GM23338 (cell line): ENCODE measurements at regions not wholly inside any gene's neighbourhood (a gene's known extent, or its start where the extent isn't known, plus 50 kb on each side); places are given as distances from the start of the nearest gene placed in this dataset.
A peak's percentile ranks its signal among the peaks of the same experiment; 100 is the strongest.

ENCODE experiments used
- ATAC-seq: fragments of 200-7000 bp; cut with Tn5 transposase; 3 replicates; pipeline ENCODE4 v1.9.1; 2020
- DNase-seq: peaks from one replicate; pipeline ENCODE4 v3.0.0-alpha.2; 2015; ENCODE audit warnings: low spot score
- H2AFZ ChIP-seq: fragments of 200-600 bp; sonication (generic); 2 replicates; pipeline ENCODE4 v1.8.0; 2016; ENCODE audit warnings: antibody characterized with exemption, mild to moderate bottlenecking, moderate library complexity
- H3F3A ChIP-seq: fragments of 200-600 bp; sonication (generic); replicated peaks from 2 replicates; pipeline ENCODE4 v1.8.0; 2017; ENCODE audit warnings: antibody characterized with exemption, mixed run types, low read depth
- H3K27ac ChIP-seq: fragments of 200-600 bp; sonication (generic); 2 replicates; pipeline ENCODE4 v1.6.1; 2016; ENCODE audit warnings: low read depth
- H3K27me3 ChIP-seq: fragments of 200-600 bp; sonication (generic); 2 replicates; pipeline ENCODE4 v1.8.0; 2016; ENCODE audit warnings: mild to moderate bottlenecking, mixed run types, moderate library complexity; ENCODE audit not compliant: insufficient read depth
- H3K36me3 ChIP-seq: fragments of 200-600 bp; sonication (generic); 2 replicates; pipeline ENCODE4 v1.8.0; 2016; ENCODE audit warnings: mild to moderate bottlenecking; ENCODE audit not compliant: insufficient read depth
- H3K4me1 ChIP-seq: fragments of 200-600 bp; sonication (generic); 2 replicates; pipeline ENCODE4 v1.8.0; 2016; ENCODE audit warnings: mild to moderate bottlenecking, moderate library complexity; ENCODE audit not compliant: insufficient read depth
- H3K4me2 ChIP-seq: fragments of 200-600 bp; sonication (generic); 2 replicates; pipeline ENCODE4 v1.7.1; 2017; ENCODE audit warnings: mixed run types
- H3K4me3 ChIP-seq: fragments of 200-600 bp; sonication (generic); 2 replicates; pipeline ENCODE4 v1.6.1; 2016; ENCODE audit warnings: mixed run types
- H3K79me2 ChIP-seq: fragments of 200-600 bp; sonication (generic); replicated peaks from 2 replicates; pipeline ENCODE4 v1.8.0; 2017; ENCODE audit warnings: mild to moderate bottlenecking; ENCODE audit not compliant: insufficient read depth
- H3K9me2 ChIP-seq: fragments of 200-600 bp; sonication (generic); 2 replicates; pipeline ENCODE4 v1.8.0; 2017; ENCODE audit not compliant: insufficient read depth
- H4K20me1 ChIP-seq: fragments of 200-600 bp; sonication (generic); replicated peaks from 2 replicates; pipeline ENCODE4 v1.8.0; 2017; ENCODE audit warnings: mild to moderate bottlenecking; ENCODE audit not compliant: insufficient read depth
- H3K27ac Mint-ChIP-seq: 2 replicates; pipeline ENCODE4 v1.8.0; 2020; ENCODE audit warnings: inconsistent platforms, mild to moderate bottlenecking, moderate library complexity, mixed read lengths
- H3K27me3 Mint-ChIP-seq: 3 replicates; pipeline ENCODE4 v1.8.0; 2022; ENCODE audit warnings: low read depth, mild to moderate bottlenecking, moderate library complexity, mixed read lengths, inconsistent platforms; ENCODE audit not compliant: insufficient read depth, poor library complexity
- H3K36me3 Mint-ChIP-seq: 3 replicates; pipeline ENCODE4 v1.8.0; 2021; ENCODE audit warnings: low read depth, mild to moderate bottlenecking, inconsistent platforms, moderate library complexity, mixed read lengths
- H3K4me1 Mint-ChIP-seq: 3 replicates; pipeline ENCODE4 v1.8.0; 2020; ENCODE audit warnings: mild to moderate bottlenecking, inconsistent platforms, mixed read lengths
- H3K4me3 Mint-ChIP-seq: 3 replicates; pipeline ENCODE4 v1.8.0; 2021; ENCODE audit warnings: moderate library complexity, mild to moderate bottlenecking, inconsistent platforms, mixed read lengths
- H3K9me3 Mint-ChIP-seq: 3 replicates; pipeline ENCODE4 v1.8.0; 2020; ENCODE audit warnings: moderate library complexity, mild to moderate bottlenecking, inconsistent platforms, mixed read lengths
- CREB1 ChIP-seq: fragments of 250-450 bp; sonication (Bioruptor Pico); IDR thresholded peaks from 2 replicates; pipeline ENCODE4 v1.5.0; 2020; ENCODE audit warnings: low read depth, mild to moderate bottlenecking, moderate library complexity
- EZH2 ChIP-seq: fragments of 200-600 bp; sonication (generic); IDR thresholded peaks from one replicate; pipeline ENCODE4 v1.8.0; 2017; ENCODE audit warnings: antibody characterized with exemption, mild to moderate bottlenecking, low read depth; ENCODE audit not compliant: unreplicated experiment
- EZH2phosphoT487 ChIP-seq: fragments of 200-600 bp; sonication (generic); IDR thresholded peaks from one replicate; pipeline ENCODE4 v1.8.1; 2018; ENCODE audit warnings: antibody characterized with exemption; ENCODE audit not compliant: unreplicated experiment
- JUNB ChIP-seq: IDR thresholded peaks from one replicate; pipeline ENCODE4 v1.6.1; 2016; ENCODE audit warnings: antibody characterized with exemption; ENCODE audit not compliant: unreplicated experiment
- NANOG ChIP-seq: IDR thresholded peaks from 2 replicates; pipeline ENCODE4 v1.6.1; 2016; ENCODE audit warnings: antibody characterized with exemption, borderline replicate concordance
- POLR2AphosphoS5 ChIP-seq: IDR thresholded peaks from 2 replicates; pipeline ENCODE4 v1.6.1; 2016; ENCODE audit warnings: antibody characterized with exemption, low read depth
- ZNF114 ChIP-seq: fragments of 250-450 bp; sonication (Bioruptor Pico); IDR thresholded peaks from 2 replicates; pipeline ENCODE4 v1.5.0; 2020; ENCODE audit warnings: mild to moderate bottlenecking, moderate library complexity
- ZNF331 ChIP-seq: fragments of 250-450 bp; sonication (Bioruptor Pico); IDR thresholded peaks from 2 replicates; pipeline ENCODE4 v1.5.0; 2020; ENCODE audit warnings: low read depth, mild to moderate bottlenecking, moderate library complexity
- TF ChIP-seq, protein P1 (sequence below), 2 experiments: fragments of 200-600 bp in 1 of 2; sonication (generic) in 1 of 2; conservative IDR thresholded peaks; 2 replicates each; pipeline versions ENCODE4 v1.5.1 to v1.6.1; 2016 to 2017; ENCODE audit warnings: antibody characterized with exemption in 2 of 2, low read depth in 2 of 2, mild to moderate bottlenecking in 2 of 2, moderate library complexity in 1 of 2
- TF ChIP-seq, protein P2 (sequence below): IDR thresholded peaks from one replicate; pipeline ENCODE4 v1.6.1; 2018; ENCODE audit warnings: antibody characterized with exemption; ENCODE audit not compliant: unreplicated experiment

DNA sequence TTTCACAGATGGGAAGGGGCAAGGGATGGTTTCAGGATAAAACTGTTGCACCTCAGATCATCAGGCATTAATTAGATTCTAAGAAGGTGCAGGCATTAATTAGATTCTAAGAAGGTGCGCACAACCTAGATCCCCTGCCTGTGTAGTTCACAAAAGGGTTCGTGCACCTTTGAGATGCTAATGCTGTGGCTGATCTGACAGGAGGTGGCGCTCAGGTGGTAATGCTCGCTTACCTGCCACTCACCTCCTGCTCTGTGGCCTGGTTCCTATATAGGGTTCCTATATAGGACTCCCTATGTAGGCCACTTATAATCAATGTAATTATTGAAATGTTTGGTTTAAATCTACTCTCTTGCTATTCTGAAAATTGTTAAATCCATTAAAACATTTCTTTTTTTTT is 171.0 kb downstream of the MSX2 start:
- no peak overlapping the region for H3K4me3 ChIP-seq
- DNase-seq (peak; percentile 60), ATAC-seq (peak; percentile 98)
- H2AFZ ChIP-seq: no peak overlapping the region
- H3F3A ChIP-seq: no peaks in the 10 kb centered on the region
- TF ChIP-seq, protein P1, sequence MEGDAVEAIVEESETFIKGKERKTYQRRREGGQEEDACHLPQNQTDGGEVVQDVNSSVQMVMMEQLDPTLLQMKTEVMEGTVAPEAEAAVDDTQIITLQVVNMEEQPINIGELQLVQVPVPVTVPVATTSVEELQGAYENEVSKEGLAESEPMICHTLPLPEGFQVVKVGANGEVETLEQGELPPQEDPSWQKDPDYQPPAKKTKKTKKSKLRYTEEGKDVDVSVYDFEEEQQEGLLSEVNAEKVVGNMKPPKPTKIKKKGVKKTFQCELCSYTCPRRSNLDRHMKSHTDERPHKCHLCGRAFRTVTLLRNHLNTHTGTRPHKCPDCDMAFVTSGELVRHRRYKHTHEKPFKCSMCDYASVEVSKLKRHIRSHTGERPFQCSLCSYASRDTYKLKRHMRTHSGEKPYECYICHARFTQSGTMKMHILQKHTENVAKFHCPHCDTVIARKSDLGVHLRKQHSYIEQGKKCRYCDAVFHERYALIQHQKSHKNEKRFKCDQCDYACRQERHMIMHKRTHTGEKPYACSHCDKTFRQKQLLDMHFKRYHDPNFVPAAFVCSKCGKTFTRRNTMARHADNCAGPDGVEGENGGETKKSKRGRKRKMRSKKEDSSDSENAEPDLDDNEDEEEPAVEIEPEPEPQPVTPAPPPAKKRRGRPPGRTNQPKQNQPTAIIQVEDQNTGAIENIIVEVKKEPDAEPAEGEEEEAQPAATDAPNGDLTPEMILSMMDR (conservative IDR thresholded peaks at IDR 0.05; ENCODE audit: low read depth in 2 of 2): peak; percentile 33 to 60; a peak in 3 of 4 replicates
- TF ChIP-seq NANOG (no peak), EZH2phosphoT487 (no peak)
- no peaks in the 10 kb centered on the region for H3K27me3 Mint-ChIP-seq
- 0 out of 2 replicates have a peak, but pooled peaks cover 5% of the 10 kb centered on the region for H3K36me3 ChIP-seq
- no peak overlapping the region for H3K4me3 Mint-ChIP-seq
- no peaks in the 10 kb centered on the region for H3K4me1 ChIP-seq
- no peak overlapping the region for H3K4me2 ChIP-seq
- no peaks in the 10 kb centered on the region for H3K9me2 ChIP-seq
- H3K27ac Mint-ChIP-seq: no peak overlapping the region
- H3K4me1 Mint-ChIP-seq: peaks cover 5% of the 10 kb centered on the region; the same call in 1 of the 3 replicates
- peaks cover 10% of the 10 kb centered on the region for H3K36me3 Mint-ChIP-seq
- no peaks in the 10 kb centered on the region for H3K27me3 ChIP-seq
- H3K27ac ChIP-seq: no peak overlapping the region
- peaks cover 25% of the 10 kb centered on the region for H3K9me3 Mint-ChIP-seq
- no peaks in the 10 kb centered on the region for H3K79me2 ChIP-seq
- H4K20me1 ChIP-seq: no peaks in the 10 kb centered on the region

DNA sequence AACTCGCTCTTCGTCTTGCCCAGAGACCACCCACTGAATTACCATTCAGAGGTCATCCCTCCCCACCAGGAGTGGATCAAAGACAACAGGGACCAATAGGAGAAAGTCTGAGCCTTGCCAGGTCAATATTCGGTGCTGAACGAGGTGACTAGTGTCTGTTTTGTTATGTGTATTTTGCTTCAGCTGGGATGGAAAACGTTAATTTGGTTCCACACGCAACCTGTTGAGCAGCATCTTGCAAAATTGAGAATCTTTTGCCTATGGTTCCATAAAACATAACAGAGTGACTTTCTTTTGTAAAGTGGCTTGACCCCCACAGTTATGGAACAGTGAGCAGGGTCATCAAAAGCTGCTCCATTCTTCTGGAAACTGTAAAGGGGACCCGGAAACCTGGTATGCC is 168.4 kb downstream of the MSX2 start:
- H4K20me1 ChIP-seq: no peaks in the 10 kb centered on the region
- H3K4me1 Mint-ChIP-seq: peaks cover 5% of the 10 kb centered on the region; the same call in 1 of the 3 replicates
- ATAC-seq (no peak), DNase-seq (no peak)
- H3K36me3 ChIP-seq: peaks cover 5% of the 10 kb centered on the region; the same call in 1 of the 2 replicates
- no peaks in the 10 kb centered on the region for H3K27me3 Mint-ChIP-seq
- no peaks in the 10 kb centered on the region for H3K79me2 ChIP-seq
- no peaks in the 10 kb centered on the region for H3F3A ChIP-seq
- H3K4me1 ChIP-seq: no peaks in the 10 kb centered on the region
- peaks cover 29% of the 10 kb centered on the region for H3K9me3 Mint-ChIP-seq
- 0 out of 2 replicates have a peak, but pooled peaks cover 4% of the 10 kb centered on the region for H3K9me2 ChIP-seq
- no peak overlapping the region for H3K4me2 ChIP-seq
- H3K4me3 ChIP-seq: no peak overlapping the region
- no peak overlapping the region for H3K27ac ChIP-seq
- H3K27me3 ChIP-seq: no peaks in the 10 kb centered on the region
- H3K27ac Mint-ChIP-seq: no peak overlapping the region
- no peak overlapping the region for H3K4me3 Mint-ChIP-seq
- no peak overlapping the region for H2AFZ ChIP-seq
- peaks cover 10% of the 10 kb centered on the region for H3K36me3 Mint-ChIP-seq
- TF ChIP-seq, protein P1 (conservative IDR thresholded peaks at IDR 0.05; ENCODE audit: low read depth in 2 of 2): no peak
- TF ChIP-seq ZNF114 (CRISPR knock-in tag): no peak
- no peak for TF ChIP-seq EZH2phosphoT487
- TF ChIP-seq EZH2: no peak
- TF ChIP-seq CREB1 (CRISPR knock-in tag): no peak
- no peak for TF ChIP-seq JUNB
- no peak for TF ChIP-seq ZNF331 (CRISPR knock-in tag)
- TF ChIP-seq, protein P2, sequence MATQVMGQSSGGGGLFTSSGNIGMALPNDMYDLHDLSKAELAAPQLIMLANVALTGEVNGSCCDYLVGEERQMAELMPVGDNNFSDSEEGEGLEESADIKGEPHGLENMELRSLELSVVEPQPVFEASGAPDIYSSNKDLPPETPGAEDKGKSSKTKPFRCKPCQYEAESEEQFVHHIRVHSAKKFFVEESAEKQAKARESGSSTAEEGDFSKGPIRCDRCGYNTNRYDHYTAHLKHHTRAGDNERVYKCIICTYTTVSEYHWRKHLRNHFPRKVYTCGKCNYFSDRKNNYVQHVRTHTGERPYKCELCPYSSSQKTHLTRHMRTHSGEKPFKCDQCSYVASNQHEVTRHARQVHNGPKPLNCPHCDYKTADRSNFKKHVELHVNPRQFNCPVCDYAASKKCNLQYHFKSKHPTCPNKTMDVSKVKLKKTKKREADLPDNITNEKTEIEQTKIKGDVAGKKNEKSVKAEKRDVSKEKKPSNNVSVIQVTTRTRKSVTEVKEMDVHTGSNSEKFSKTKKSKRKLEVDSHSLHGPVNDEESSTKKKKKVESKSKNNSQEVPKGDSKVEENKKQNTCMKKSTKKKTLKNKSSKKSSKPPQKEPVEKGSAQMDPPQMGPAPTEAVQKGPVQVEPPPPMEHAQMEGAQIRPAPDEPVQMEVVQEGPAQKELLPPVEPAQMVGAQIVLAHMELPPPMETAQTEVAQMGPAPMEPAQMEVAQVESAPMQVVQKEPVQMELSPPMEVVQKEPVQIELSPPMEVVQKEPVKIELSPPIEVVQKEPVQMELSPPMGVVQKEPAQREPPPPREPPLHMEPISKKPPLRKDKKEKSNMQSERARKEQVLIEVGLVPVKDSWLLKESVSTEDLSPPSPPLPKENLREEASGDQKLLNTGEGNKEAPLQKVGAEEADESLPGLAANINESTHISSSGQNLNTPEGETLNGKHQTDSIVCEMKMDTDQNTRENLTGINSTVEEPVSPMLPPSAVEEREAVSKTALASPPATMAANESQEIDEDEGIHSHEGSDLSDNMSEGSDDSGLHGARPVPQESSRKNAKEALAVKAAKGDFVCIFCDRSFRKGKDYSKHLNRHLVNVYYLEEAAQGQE: no peak
- no peak for TF ChIP-seq POLR2AphosphoS5
